H1 (cell line): ENCODE measurements at regions not wholly inside any gene's neighbourhood (a gene's known extent, or its start where the extent isn't known, plus 50 kb on each side); places are given as distances from the start of the nearest gene placed in this dataset.
A peak's percentile ranks its signal among the peaks of the same experiment; 100 is the strongest.

Experiments used
- CTCF ChIA-PET: fragments of 300-600 bp; sonication (Branson Sonifier 250); formaldehyde crosslinking; loops from one replicate; lab custom pipeline; 2021; ENCODE audit not compliant: partially characterized antibody; lab: Charles Lee
- POLR2A ChIA-PET: fragments of 300-600 bp; sonication (Branson Sonifier 250); formaldehyde crosslinking; loops from one replicate; lab custom pipeline; 2021; ENCODE audit warnings: inconsistent platforms; ENCODE audit not compliant: partially characterized antibody; lab: Charles Lee
- DNase-seq, 2 experiments: peaks; one replicate each; pipeline versions ENCODE4 v3.0.0 to v3.0.0-alpha.2; 2010 to 2022; ENCODE audit warnings: low spot score in 2 of 2, low read depth in 1 of 2, mixed read lengths in 1 of 2
- FAIRE-seq: peaks from 2 replicates; lab custom pipeline; 2011; peaks lifted over from hg19 to GRCh38; lab: Jason Lieb, UNC
- H2AFZ ChIP-seq: 2 replicates; pipeline ENCODE4 v1.8.1; 2012; ENCODE audit warnings: low read length, inconsistent platforms
- H2AK5ac ChIP-seq: 2 replicates; pipeline ENCODE4 v1.6.1; 2013; ENCODE audit warnings: low read depth, low read length
- H2BK120ac ChIP-seq: replicated peaks from 2 replicates; pipeline ENCODE3; 2013; ENCODE audit warnings: low read depth, low read length, inconsistent platforms
- H2BK12ac ChIP-seq: 2 replicates; pipeline ENCODE4 v1.6.1; 2013; ENCODE audit warnings: low read depth, low read length
- H2BK15ac ChIP-seq: 2 replicates; pipeline ENCODE4 v1.6.1; 2013; ENCODE audit warnings: low read length
- H2BK20ac ChIP-seq: 2 replicates; pipeline ENCODE4 v1.6.1; 2013; ENCODE audit warnings: low read length
- H2BK5ac ChIP-seq: 2 replicates; pipeline ENCODE4 v1.6.1; 2013; ENCODE audit warnings: low read depth, low read length
- H3K14ac ChIP-seq: 2 replicates; pipeline ENCODE4 v1.6.1; 2013; ENCODE audit warnings: inconsistent platforms; ENCODE audit not compliant: insufficient read length
- H3K18ac ChIP-seq: 2 replicates; pipeline ENCODE4 v1.6.1; 2013; ENCODE audit warnings: low read length; ENCODE audit errors: extremely low read depth
- H3K23ac ChIP-seq: 2 replicates; pipeline ENCODE4 v1.6.1; 2013; ENCODE audit warnings: inconsistent platforms; ENCODE audit not compliant: insufficient read length
- H3K23me2 ChIP-seq: 2 replicates; pipeline ENCODE4 v1.6.1; 2013; ENCODE audit warnings: low read depth, low read length
- H3K27ac ChIP-seq: 2 replicates; pipeline ENCODE4 v1.6.1; 2011; ENCODE audit warnings: low read depth, low read length, inconsistent platforms
- H3K27me3 ChIP-seq, 4 experiments: replicated peaks in 1 of 4; 1 replicate in 1 of 4; 2 replicates in 3 of 4; pipeline versions ENCODE4 v1.6.1 to v1.8.1; 2011 to 2013; ENCODE audit warnings: low read length in 3 of 4, mild to moderate bottlenecking in 3 of 4, inconsistent platforms in 2 of 4, mixed read lengths in 2 of 4, moderate library complexity in 1 of 4; ENCODE audit not compliant: control insufficient read depth in 3 of 4, insufficient read depth in 3 of 4; ENCODE audit errors: extremely low read depth in 1 of 4
- H3K36me3 ChIP-seq, 4 experiments: 2 replicates each; pipeline versions ENCODE4 v1.6.1 to v1.8.1; 2011 to 2013; ENCODE audit warnings: mild to moderate bottlenecking in 4 of 4, low read length in 3 of 4, moderate library complexity in 2 of 4, control low read depth in 1 of 4, inconsistent platforms in 1 of 4; ENCODE audit not compliant: insufficient read depth in 4 of 4, control insufficient read depth in 2 of 4
- H3K4ac ChIP-seq: replicated peaks from 2 replicates; pipeline ENCODE3; 2013; ENCODE audit warnings: low read length, low read depth, mixed read lengths, inconsistent platforms; ENCODE audit not compliant: insufficient read length
- H3K4me1 ChIP-seq, 4 experiments: replicated peaks in 1 of 4; 1 replicate in 1 of 4; 2 replicates in 3 of 4; pipeline versions ENCODE4 v1.6.1 to v1.8.1; 2011 to 2013; ENCODE audit warnings: low read length in 3 of 4, inconsistent platforms in 2 of 4, mixed read lengths in 1 of 4; ENCODE audit not compliant: insufficient read depth in 4 of 4, control insufficient read depth in 3 of 4
- H3K4me2 ChIP-seq, 2 experiments: 2 replicates each; pipeline versions ENCODE4 v1.6.1 to v1.8.1; 2011 to 2013; ENCODE audit warnings: low read depth in 2 of 2, low read length in 2 of 2, control low read depth in 1 of 2, inconsistent platforms in 1 of 2, mild to moderate bottlenecking in 1 of 2; ENCODE audit not compliant: insufficient read depth in 1 of 2
- H3K4me3 ChIP-seq, 4 experiments: fragments of 200-600, 300-600 bp in 1 of 4; sonication (generic), shearing (Covaris generic), sonication (Bioruptor Twin) in 1 of 4; 2 replicates each; pipeline versions ENCODE4 v1.5.1 to v1.8.1; 2011 to 2016; ENCODE audit warnings: low read length in 4 of 4, low read depth in 3 of 4, control low read depth in 2 of 4, inconsistent platforms in 2 of 4, mild to moderate bottlenecking in 2 of 4, mixed read lengths in 1 of 4, moderate library complexity in 1 of 4; ENCODE audit not compliant: insufficient read depth in 2 of 4; ENCODE audit errors: extremely low read depth in 1 of 4
- H3K56ac ChIP-seq: replicated peaks from 2 replicates; pipeline ENCODE3; 2013; ENCODE audit warnings: low read depth, mild to moderate bottlenecking, mixed read lengths, low read length, inconsistent platforms; ENCODE audit not compliant: insufficient read length
- H3K79me1 ChIP-seq: 2 replicates; pipeline ENCODE4 v1.6.1; 2013; ENCODE audit warnings: low read depth, low read length, control low read depth
- H3K79me2 ChIP-seq, 2 experiments: 2 replicates each; pipeline versions ENCODE4 v1.6.1 to v1.8.1; 2012 to 2013; ENCODE audit warnings: low read length in 2 of 2, mild to moderate bottlenecking in 2 of 2, inconsistent platforms in 1 of 2; ENCODE audit not compliant: insufficient read depth in 2 of 2, control insufficient read depth in 1 of 2
- H3K9ac ChIP-seq, 4 experiments: replicated peaks in 1 of 4; 1 replicate in 1 of 4; 2 replicates in 3 of 4; pipeline versions ENCODE4 v1.6.1 to v1.8.1; 2011 to 2013; ENCODE audit warnings: low read depth in 3 of 4, low read length in 3 of 4, control low read depth in 2 of 4, mild to moderate bottlenecking in 2 of 4, moderate library complexity in 2 of 4, inconsistent platforms in 1 of 4; ENCODE audit errors: extremely low read depth in 1 of 4
- H3K9me3 ChIP-seq, 2 experiments: 2 replicates each; pipeline versions ENCODE4 v1.6.1 to v1.8.1; 2012 to 2013; ENCODE audit warnings: mild to moderate bottlenecking in 2 of 2, moderate library complexity in 2 of 2, control low read depth in 1 of 2, inconsistent platforms in 1 of 2, low read depth in 1 of 2, low read length in 1 of 2, mixed read lengths in 1 of 2; ENCODE audit not compliant: insufficient read depth in 2 of 2
- H4K20me1 ChIP-seq, 2 experiments: replicated peaks in 1 of 2; 2 replicates each; pipeline versions ENCODE3 to v1.8.1; 2011 to 2013; ENCODE audit warnings: inconsistent platforms in 2 of 2, low read length in 2 of 2, mild to moderate bottlenecking in 1 of 2; ENCODE audit not compliant: insufficient read depth in 2 of 2, control insufficient read depth in 1 of 2
- H4K5ac ChIP-seq: 2 replicates; pipeline ENCODE4 v1.6.1; 2013; ENCODE audit warnings: low read length, low read depth, mixed read lengths, inconsistent platforms; ENCODE audit not compliant: insufficient read length
- H4K8ac ChIP-seq: 2 replicates; pipeline ENCODE4 v1.8.0; 2013; ENCODE audit warnings: mild to moderate bottlenecking, moderate library complexity, low read length, inconsistent platforms; ENCODE audit not compliant: insufficient read depth; ENCODE audit errors: extremely low read depth
- H4K91ac ChIP-seq: replicated peaks from 2 replicates; pipeline ENCODE3; 2013; ENCODE audit warnings: low read length, mixed read lengths, inconsistent platforms; ENCODE audit not compliant: insufficient read length
- CREB1 ChIP-seq: IDR thresholded peaks from 2 replicates; pipeline ENCODE4 v1.6.1; 2012; ENCODE audit warnings: inconsistent platforms
- RAD21 ChIP-seq, 2 experiments: IDR thresholded peaks in 1 of 2; conservative IDR thresholded peaks in 1 of 2; 2 replicates each; pipeline ENCODE4 v1.6.1; 2011; ENCODE audit warnings: low read depth in 2 of 2, low read length in 2 of 2, improper control_type of control experiment in 1 of 2, inconsistent platforms in 1 of 2, mild to moderate bottlenecking in 1 of 2, moderate library complexity in 1 of 2
- SP2 ChIP-seq: IDR thresholded peaks from 2 replicates; pipeline ENCODE4 v1.6.1; 2012; ENCODE audit warnings: mild to moderate bottlenecking, low read length, inconsistent platforms
- WGBS, 2 experiments: shearing (Covaris generic) in 1 of 2; methylation state at CpG; one replicate each; pipeline versions ENCODE4 v1.1.6 to v1.1.7; 2013 to 2015; ENCODE audit warnings: low lambda C conversion rate in 2 of 2, mixed read lengths in 2 of 2, inconsistent platforms in 1 of 2, low coverage in 1 of 2, missing lambda C conversion rate in 1 of 2; ENCODE audit not compliant: insufficient replicate concordance in 2 of 2, insufficient coverage in 1 of 2, insufficient read length in 1 of 2; ENCODE audit errors: extremely low coverage in 1 of 2, missing lambda C conversion rate in 1 of 2; 5-methylcytosine and 5-hydroxymethylcytosine counted together
- TF ChIP-seq, protein P1 (sequence below), 3 experiments: IDR thresholded peaks; 1 replicate in 2 of 3; 2 replicates in 1 of 3; pipeline versions ENCODE4 v1.5.1 to v1.6.1; 2011; ENCODE audit warnings: low read length in 3 of 3, mild to moderate bottlenecking in 3 of 3, inconsistent platforms in 2 of 3, low read depth in 1 of 3, moderate library complexity in 1 of 3; ENCODE audit not compliant: insufficient read depth in 1 of 3; ENCODE audit errors: control extremely low read depth in 1 of 3
- TF ChIP-seq, protein P2 (sequence below): IDR thresholded peaks from 2 replicates; pipeline ENCODE4 v1.6.1; 2012; ENCODE audit warnings: inconsistent platforms

DNA sequence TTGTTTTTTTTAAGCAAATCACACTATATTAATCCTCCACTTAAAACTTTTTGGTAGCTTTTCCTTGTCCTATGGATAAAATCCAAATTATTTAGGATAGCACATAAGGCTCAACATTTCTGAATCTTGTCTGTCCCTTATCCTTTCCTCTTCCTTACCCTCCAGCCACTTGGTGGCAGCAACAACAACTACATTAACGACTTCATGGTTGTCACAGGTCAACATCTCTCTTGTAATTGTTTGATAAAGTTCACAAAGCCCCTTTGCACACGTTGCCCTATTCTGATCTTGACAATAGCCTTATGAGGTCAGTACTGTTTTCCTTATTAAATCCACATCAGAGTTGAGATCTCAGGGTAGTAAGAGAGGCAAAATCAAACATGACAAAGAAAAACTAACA, 269.0 kb upstream of the PABPC4L start:
- H3K9me3 ChIP-seq, result no peaks in the 10 kb centered on the region
- no peak overlapping the region for H3K27ac ChIP-seq
- CTCF ChIA-PET, result interaction anchor here (1.2 to 2.4 kb wide), 2 partner anchors 180 to 304 kb away, joined by 4 to 8 read pairs; no protein-coding TSS in a partner anchor
- no peaks in the 10 kb centered on the region for H3K23me2 ChIP-seq
- no peak overlapping the region for H3K14ac ChIP-seq
- no peak overlapping the region for H3K18ac ChIP-seq
- no peak overlapping the region for H3K56ac ChIP-seq
- H2BK5ac ChIP-seq, result no peak overlapping the region
- H3K9ac ChIP-seq, result no peak overlapping the region
- peak; percentile 95 for FAIRE-seq
- no peaks in the 10 kb centered on the region for H3K27me3 ChIP-seq
- H2BK120ac ChIP-seq, result no peak overlapping the region
- H3K79me1 ChIP-seq, result no peaks in the 10 kb centered on the region
- DNase-seq, result no peak
- H3K36me3 ChIP-seq, result no peaks in the 10 kb centered on the region
- TF ChIP-seq, protein P1, sequence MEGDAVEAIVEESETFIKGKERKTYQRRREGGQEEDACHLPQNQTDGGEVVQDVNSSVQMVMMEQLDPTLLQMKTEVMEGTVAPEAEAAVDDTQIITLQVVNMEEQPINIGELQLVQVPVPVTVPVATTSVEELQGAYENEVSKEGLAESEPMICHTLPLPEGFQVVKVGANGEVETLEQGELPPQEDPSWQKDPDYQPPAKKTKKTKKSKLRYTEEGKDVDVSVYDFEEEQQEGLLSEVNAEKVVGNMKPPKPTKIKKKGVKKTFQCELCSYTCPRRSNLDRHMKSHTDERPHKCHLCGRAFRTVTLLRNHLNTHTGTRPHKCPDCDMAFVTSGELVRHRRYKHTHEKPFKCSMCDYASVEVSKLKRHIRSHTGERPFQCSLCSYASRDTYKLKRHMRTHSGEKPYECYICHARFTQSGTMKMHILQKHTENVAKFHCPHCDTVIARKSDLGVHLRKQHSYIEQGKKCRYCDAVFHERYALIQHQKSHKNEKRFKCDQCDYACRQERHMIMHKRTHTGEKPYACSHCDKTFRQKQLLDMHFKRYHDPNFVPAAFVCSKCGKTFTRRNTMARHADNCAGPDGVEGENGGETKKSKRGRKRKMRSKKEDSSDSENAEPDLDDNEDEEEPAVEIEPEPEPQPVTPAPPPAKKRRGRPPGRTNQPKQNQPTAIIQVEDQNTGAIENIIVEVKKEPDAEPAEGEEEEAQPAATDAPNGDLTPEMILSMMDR (IDR thresholded peaks at IDR 0.05; ENCODE audit: control extremely low read depth in 1 of 3, insufficient read depth in 1 of 3, low read depth in 1 of 3, low read length in 3 of 3), result peak in 2 of 3 experiments; percentile 51 to 67; a peak in 2 of 4 replicates
- TF ChIP-seq, protein P2, sequence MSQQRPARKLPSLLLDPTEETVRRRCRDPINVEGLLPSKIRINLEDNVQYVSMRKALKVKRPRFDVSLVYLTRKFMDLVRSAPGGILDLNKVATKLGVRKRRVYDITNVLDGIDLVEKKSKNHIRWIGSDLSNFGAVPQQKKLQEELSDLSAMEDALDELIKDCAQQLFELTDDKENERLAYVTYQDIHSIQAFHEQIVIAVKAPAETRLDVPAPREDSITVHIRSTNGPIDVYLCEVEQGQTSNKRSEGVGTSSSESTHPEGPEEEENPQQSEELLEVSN, result no peak
- TF ChIP-seq CREB1 (0 out of 2 replicates have a peak, but pooled peaks have one; percentile 10), RAD21 (IDR thresholded peaks at IDR 0.05 in 1 of 2, conservative IDR thresholded peaks at IDR 0.05 in 1 of 2; ENCODE audit: low read depth in 2 of 2, low read length in 2 of 2) (peak; percentile 83 to 84), SP2 (no peak; the same call in 1 of the 2 replicates)
- H2BK20ac ChIP-seq, result no peak overlapping the region
- no peaks in the 10 kb centered on the region for H4K20me1 ChIP-seq
- POLR2A ChIA-PET, result no interaction called here
- no peak overlapping the region for H2BK12ac ChIP-seq
- 16% methylated on average over 2 of the region's 2 CpGs; no CpG with 5 or more reads in 1 of the 2 experiments for WGBS, 2 experiments
- no peak overlapping the region for H2BK15ac ChIP-seq
- no peaks in the 10 kb centered on the region for H3K79me2 ChIP-seq
- H3K4me2 ChIP-seq, result no peak overlapping the region
- no peak overlapping the region for H3K4ac ChIP-seq
- peak overlapping the region; percentile 97 for H2AFZ ChIP-seq
- H3K23ac ChIP-seq, result no peak overlapping the region
- no peak overlapping the region for H4K8ac ChIP-seq
- H4K91ac ChIP-seq, result no peak overlapping the region
- H3K4me3 ChIP-seq, result no peak overlapping the region
- no peak overlapping the region for H2AK5ac ChIP-seq
- H3K4me1 ChIP-seq, result no peaks in the 10 kb centered on the region; a peak in 2 of 7 replicates
- peak overlapping the region; percentile 24 for H4K5ac ChIP-seq
